GM12891 (cell line): ENCODE measurements at regions not wholly inside any gene's neighbourhood (a gene's known extent, or its start where the extent isn't known, plus 50 kb on each side); places are given as distances from the start of the nearest gene placed in this dataset.

Source experiments
- POLR2A ChIP-seq: IDR thresholded peaks from 2 replicates; pipeline ENCODE4 v1.6.1; 2011; ENCODE audit warnings: low read depth, low read length, control low read depth
- POLR2AphosphoS5 ChIP-seq: IDR thresholded peaks from 2 replicates; pipeline ENCODE4 v1.6.1; 2011; ENCODE audit warnings: low read depth, low read length, control low read depth

DNA sequence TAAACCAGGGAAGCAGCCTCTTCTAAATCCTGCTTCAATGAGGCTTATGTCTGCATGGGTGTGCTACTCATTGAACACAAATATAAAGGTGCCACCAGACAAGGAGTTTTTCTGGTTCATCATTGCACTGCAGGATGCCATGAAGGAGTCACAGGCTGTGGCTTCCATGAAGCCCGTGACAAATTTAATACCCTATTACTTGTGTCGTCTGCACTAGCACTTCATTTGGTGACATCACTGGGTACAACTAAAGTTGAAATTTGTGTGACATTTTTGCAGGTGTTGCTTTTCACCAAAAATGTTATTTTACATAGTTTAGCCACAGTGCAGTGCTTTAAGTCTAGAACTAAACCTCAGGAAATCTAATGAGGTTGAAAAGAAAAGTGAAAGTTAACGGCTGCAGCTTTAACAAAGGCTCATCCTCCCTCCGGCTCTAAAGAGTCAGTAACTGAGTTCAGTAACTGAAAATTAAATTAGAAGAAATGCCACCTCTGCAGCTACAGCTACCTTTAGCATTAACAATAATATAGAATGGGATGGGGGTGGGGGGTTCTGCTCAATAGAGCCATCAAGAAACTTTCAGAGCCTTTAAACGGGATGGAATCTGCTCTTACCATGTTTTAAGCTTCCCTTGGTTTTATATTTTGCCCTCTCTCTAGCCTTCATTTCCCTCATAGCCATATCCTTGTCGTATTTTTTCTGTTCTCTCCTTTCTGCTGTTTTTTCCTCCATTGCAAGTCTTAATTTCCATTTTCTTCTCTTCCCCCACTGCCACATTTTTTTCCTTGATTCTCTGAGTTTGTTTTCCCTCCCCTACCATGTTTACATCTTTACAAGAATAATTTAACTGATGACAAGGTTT lies 233.8 kb upstream of the TMEM161B start:
- TF ChIP-seq POLR2A = no peak
- no peak for TF ChIP-seq POLR2AphosphoS5
